ENCODE measurements at regions not wholly inside any gene's neighbourhood (a gene's known extent, or its start where the extent isn't known, plus 50 kb on each side); places are given as distances from the start of the nearest gene placed in this dataset.
"Not testable (repeated sequence)": the region's sequence is repeated elsewhere in the genome, so short reads cannot be mapped to it uniquely, and the experiment has no call there.

DNA sequence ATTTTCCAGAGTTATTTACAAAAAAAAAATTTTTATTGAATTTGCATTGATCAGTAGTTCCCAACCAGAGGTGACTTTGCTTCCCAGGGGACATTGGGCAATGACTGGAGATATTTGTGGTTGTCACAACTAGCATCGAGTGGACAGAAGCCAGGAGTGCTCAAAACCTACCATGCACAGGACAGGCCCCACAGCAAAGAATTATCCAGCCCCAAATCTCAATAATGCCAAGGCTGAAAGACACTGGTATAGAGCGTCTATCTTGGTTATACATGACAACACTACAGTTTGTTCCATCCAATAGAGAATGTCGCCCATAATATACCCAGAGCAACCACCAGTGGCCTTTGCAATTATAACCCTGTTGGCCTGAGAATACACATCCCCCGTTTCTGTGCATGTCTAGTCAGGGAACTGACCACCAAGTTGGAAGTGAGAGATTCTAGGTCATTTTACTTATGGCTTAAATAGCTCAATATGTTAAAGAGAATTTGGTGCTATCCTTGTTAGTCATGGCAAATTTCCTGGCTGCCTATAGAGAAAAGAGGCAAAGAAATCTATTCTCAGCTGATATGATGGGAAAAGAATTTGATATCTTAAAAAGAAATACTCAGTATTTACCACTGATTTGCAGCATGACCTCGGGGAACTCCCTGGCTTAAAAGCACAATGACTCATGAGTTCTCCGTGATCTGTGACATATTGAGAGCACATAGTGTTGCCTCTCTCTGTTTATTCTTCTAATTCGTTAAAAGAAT lies 76.0 kb upstream of the ADTRP start:
- DNase-seq (ENCODE audit: insufficient read length, low spot score) (no peak), FAIRE-seq (peak; percentile 64)

DNA sequence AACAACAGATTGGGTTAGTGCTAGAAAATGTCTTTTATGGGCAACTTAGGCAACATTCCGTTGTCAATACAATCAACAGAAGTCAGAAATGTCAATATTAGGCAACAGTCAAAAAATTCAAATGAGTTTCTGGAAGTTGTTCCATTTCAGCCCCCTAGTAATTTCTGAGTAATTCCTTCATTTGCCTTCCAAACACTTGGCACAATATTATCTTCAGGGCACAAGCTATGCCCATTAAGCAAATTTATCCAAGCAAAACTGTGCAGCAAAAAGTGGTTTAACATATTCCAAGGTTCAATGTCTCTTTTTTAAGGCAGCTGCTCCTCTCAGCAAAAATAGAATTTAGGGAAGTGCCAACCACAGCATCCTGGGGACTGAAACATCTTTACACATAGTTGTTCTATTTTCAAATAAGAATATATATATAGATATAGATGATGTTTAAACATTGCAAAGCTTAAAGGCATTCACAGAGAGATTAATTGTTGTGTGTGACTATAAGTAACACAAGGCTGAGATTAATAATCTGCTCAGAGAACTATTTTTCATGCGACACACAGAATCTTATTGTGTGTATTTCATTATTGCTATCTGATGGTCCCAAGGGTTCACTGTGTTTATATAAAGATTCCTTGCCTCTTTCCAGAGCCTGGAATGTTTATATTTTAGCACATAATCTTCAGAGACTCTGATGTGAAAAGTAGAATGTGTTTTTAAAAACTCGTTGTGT lies 75.2 kb upstream of the ADTRP start:
- FAIRE-seq = no peak
- DNase-seq (ENCODE audit: insufficient read length, low spot score) = no peak
- TF ChIP-seq POLR2AphosphoS5 (IDR thresholded peaks at IDR 0.05; ENCODE audit: low read depth, low read length) = no peak
- no peak for TF ChIP-seq SPI1 (IDR thresholded peaks at IDR 0.05; ENCODE audit: low read depth, low read length)
- no peak for TF ChIP-seq POLR2A (IDR thresholded peaks at IDR 0.05; ENCODE audit: low read depth, low read length)
- no peak for TF ChIP-seq POU2F2 (IDR thresholded peaks at IDR 0.05; ENCODE audit: low read depth, low read length)
- no peak for TF ChIP-seq PAX5 (IDR thresholded peaks at IDR 0.05; ENCODE audit: insufficient read depth, low read length, severe bottlenecking)
- no peak for TF ChIP-seq TAF1 (IDR thresholded peaks at IDR 0.05; ENCODE audit: low read depth, low read length)

More for the DNA sequence above, 76.0 kb upstream of the ADTRP start:
- no peak for TF ChIP-seq POLR2A (IDR thresholded peaks at IDR 0.05; ENCODE audit: low read depth, low read length)
- TF ChIP-seq PAX5 (IDR thresholded peaks at IDR 0.05; ENCODE audit: insufficient read depth, low read length, severe bottlenecking) = no peak
- no peak for TF ChIP-seq TAF1 (IDR thresholded peaks at IDR 0.05; ENCODE audit: low read depth, low read length)
- no peak for TF ChIP-seq SPI1 (IDR thresholded peaks at IDR 0.05; ENCODE audit: low read depth, low read length)
- no peak for TF ChIP-seq POU2F2 (IDR thresholded peaks at IDR 0.05; ENCODE audit: low read depth, low read length)
- no peak for TF ChIP-seq POLR2AphosphoS5 (IDR thresholded peaks at IDR 0.05; ENCODE audit: low read depth, low read length)

DNA sequence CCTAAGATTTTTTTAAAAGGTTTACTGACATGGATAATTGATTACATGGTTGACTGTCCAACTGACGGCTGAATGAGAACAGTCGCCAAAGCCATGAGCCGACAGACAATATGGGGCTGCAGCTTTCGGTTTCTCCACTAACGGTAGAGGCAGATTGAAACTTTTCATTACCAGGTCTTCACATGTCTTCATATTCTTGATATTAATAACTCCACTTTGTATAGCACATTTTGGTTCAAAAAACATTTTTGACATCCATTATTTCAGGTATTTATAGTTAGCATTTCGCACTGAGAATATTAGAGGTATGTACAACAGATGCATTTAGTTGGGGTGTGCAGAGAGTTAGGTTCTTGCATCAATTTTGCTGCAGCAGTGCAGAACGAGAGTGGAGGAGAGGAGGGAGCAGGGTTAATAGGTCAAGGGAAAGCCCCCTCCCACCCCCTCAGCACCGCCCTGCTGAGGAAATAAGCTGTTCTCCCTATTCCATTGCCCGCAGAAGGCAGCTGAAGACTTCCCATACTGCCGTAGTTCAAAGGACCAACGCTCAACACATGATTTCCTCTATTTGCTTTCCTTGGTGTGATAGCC lies 73.6 kb upstream of the ADTRP start:
- no peak for DNase-seq (ENCODE audit: insufficient read length, low spot score)
- TF ChIP-seq PAX5 (IDR thresholded peaks at IDR 0.05; ENCODE audit: insufficient read depth, low read length, severe bottlenecking) (no peak), POLR2A (IDR thresholded peaks at IDR 0.05; ENCODE audit: low read depth, low read length) (no peak), SPI1 (IDR thresholded peaks at IDR 0.05; ENCODE audit: low read depth, low read length) (no peak), TAF1 (IDR thresholded peaks at IDR 0.05; ENCODE audit: low read depth, low read length) (no peak), POU2F2 (IDR thresholded peaks at IDR 0.05; ENCODE audit: low read depth, low read length) (no peak), POLR2AphosphoS5 (IDR thresholded peaks at IDR 0.05; ENCODE audit: low read depth, low read length) (no peak)

DNA sequence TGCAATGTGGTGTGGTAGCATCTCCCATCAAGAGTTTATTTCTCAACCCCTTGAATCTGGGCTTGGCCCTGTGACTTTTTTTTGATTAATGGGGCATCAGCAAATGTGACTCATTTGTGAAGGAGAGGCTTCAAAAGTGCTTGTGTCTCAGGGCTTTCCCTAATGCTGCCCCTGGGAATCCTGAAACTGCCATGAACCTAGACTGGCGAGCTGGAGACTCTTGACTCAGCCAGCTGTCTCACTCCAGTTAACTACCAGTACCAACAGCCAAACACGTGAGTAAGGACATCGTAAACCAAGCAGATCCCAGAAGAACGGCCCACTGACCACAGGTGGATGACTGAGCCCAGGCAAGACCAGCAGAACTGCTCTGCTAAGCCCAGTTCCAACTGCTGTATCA lies 72.8 kb upstream of the ADTRP start:
- TF ChIP-seq POU2F2 (IDR thresholded peaks at IDR 0.05; ENCODE audit: low read depth, low read length) (no peak), POLR2A (IDR thresholded peaks at IDR 0.05; ENCODE audit: low read depth, low read length) (no peak), PAX5 (IDR thresholded peaks at IDR 0.05; ENCODE audit: insufficient read depth, low read length, severe bottlenecking) (no peak), POLR2AphosphoS5 (IDR thresholded peaks at IDR 0.05; ENCODE audit: low read depth, low read length) (no peak), TAF1 (IDR thresholded peaks at IDR 0.05; ENCODE audit: low read depth, low read length) (no peak), SPI1 (IDR thresholded peaks at IDR 0.05; ENCODE audit: low read depth, low read length) (no peak)
- DNase-seq (ENCODE audit: insufficient read length, low spot score) (no peak), FAIRE-seq (no peak)

More for the DNA sequence above, 73.6 kb upstream of the ADTRP start:
- no peak for FAIRE-seq

DNA sequence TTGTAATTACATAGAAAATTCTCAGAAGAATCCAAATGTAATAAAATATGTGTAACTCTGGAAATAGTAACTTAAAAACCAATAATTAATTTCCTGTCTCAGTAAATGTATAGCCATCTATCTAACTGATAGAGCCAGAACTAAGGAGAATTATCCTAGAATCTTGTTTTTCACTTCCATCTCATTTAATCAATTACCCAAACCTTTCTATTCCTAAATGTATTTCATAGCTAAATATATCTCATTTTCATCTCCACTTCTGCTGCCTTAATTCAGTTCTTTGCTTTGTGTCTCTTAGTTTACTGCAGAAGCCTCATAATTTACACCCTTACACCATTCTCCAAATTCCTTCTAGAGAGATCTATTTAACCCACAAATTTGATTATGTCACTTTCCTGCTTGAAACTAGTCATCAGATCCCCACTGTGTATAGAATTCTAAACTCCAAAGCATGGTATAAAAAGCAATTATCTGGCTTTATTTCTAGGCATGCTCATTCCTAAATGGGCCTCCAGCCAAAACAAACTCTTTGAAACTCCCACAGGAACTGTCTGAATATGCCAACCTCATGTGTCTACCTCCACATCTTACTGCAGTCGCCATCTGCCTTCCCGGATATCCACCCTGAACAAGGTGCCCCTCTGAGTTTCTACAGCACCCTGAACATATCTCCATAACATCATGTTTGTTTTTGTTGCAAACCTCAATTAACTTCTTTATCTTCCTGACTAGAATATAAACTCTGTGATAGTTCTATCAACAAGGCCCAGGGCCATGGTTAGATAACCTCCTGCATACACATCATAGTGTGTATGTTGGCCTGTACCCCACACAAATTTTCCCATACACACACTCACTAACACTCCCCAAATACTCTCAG lies 70.5 kb upstream of the ADTRP start:
- FAIRE-seq (no peak), DNase-seq (ENCODE audit: insufficient read length, low spot score) (no peak)
- TF ChIP-seq PAX5 (IDR thresholded peaks at IDR 0.05; ENCODE audit: insufficient read depth, low read length, severe bottlenecking) = no peak
- TF ChIP-seq TAF1 (IDR thresholded peaks at IDR 0.05; ENCODE audit: low read depth, low read length) = no peak
- TF ChIP-seq POLR2AphosphoS5 (IDR thresholded peaks at IDR 0.05; ENCODE audit: low read depth, low read length) = no peak
- TF ChIP-seq POLR2A (IDR thresholded peaks at IDR 0.05; ENCODE audit: low read depth, low read length) = no peak
- no peak for TF ChIP-seq POU2F2 (IDR thresholded peaks at IDR 0.05; ENCODE audit: low read depth, low read length)
- no peak for TF ChIP-seq SPI1 (IDR thresholded peaks at IDR 0.05; ENCODE audit: low read depth, low read length)

DNA sequence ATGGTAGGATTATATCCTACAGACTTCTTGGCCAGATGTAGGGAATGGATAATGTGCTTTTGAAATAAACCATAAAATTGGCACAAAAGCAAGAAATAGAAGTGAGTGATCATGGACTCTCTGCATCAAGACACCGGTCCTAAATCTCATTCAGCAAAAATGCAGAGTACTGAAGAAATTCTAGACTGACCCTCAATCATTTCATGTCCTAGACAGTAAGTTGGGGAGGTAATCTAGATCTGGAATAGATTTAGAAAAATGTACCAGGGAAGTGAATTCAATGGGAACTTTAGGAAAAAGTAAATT lies 69.7 kb upstream of the ADTRP start:
- DNase-seq (ENCODE audit: insufficient read length, low spot score) = no peak
- no peak for TF ChIP-seq TAF1 (IDR thresholded peaks at IDR 0.05; ENCODE audit: low read depth, low read length)
- no peak for TF ChIP-seq POU2F2 (IDR thresholded peaks at IDR 0.05; ENCODE audit: low read depth, low read length)
- TF ChIP-seq POLR2AphosphoS5 (IDR thresholded peaks at IDR 0.05; ENCODE audit: low read depth, low read length) = no peak
- no peak for TF ChIP-seq POLR2A (IDR thresholded peaks at IDR 0.05; ENCODE audit: low read depth, low read length)
- no peak for TF ChIP-seq SPI1 (IDR thresholded peaks at IDR 0.05; ENCODE audit: low read depth, low read length)
- no peak for TF ChIP-seq PAX5 (IDR thresholded peaks at IDR 0.05; ENCODE audit: insufficient read depth, low read length, severe bottlenecking)
- FAIRE-seq = no peak

DNA sequence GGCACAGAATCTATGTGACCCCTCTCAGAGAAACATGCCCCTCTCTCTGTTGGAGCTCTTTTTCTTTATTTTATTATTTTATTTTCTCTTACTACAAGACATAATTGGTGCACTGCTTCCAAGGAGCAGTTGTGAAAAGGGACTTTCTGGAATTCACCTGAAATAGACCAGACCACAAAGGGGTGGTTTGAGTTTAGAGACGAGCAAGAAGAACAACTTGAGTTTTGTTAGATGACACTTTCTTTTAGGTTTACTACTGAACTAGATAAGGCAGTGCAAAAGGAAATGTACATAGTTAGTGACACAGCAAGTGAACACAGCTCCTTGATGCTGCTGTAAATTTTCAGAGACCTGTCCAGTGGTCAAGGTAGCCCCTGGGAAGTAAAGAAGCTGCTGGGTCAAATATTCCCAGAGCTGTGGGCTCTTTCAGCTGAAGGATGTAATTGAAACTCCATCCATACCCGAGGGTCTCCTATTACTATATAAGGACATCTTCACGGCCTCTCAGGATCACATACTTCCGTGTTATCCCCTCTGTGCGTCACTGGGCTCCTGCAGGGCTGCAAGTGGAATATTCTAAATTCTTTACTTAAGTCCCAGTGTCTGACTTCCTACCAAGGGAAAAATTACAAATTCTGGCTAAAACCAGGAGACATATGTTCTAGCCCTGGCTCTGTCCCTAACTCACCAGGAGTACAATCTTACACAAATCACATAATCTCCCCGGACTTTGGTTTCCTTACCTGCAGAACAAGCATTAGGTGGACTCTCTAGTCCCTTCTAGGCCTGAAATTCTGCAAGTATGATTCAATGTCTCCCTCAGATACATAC lies 69.1 kb upstream of the ADTRP start:
- DNase-seq (ENCODE audit: insufficient read length, low spot score) (no peak), FAIRE-seq (no peak)
- TF ChIP-seq SPI1 (IDR thresholded peaks at IDR 0.05; ENCODE audit: low read depth, low read length) (no peak), TAF1 (IDR thresholded peaks at IDR 0.05; ENCODE audit: low read depth, low read length) (no peak), POLR2AphosphoS5 (IDR thresholded peaks at IDR 0.05; ENCODE audit: low read depth, low read length) (no peak), POLR2A (IDR thresholded peaks at IDR 0.05; ENCODE audit: low read depth, low read length) (no peak), POU2F2 (IDR thresholded peaks at IDR 0.05; ENCODE audit: low read depth, low read length) (no peak)

DNA sequence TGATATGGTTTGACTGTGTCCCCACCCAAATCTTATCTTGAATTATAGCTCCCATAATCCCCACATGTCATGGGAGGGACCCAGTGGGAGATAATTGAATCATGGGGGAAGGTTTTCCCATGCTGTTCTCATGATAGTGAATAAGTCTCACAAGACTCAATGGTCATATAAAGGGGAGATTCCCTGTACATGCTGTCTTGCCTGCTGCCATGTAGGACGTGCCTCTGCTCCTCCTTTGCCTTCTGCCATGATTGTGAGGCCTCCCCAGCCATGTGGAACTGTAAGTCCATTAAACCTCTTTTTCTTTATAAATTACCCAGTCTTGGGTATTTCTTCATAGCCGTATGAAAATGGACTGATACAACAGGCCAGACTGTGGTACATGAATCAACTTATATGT lies 68.5 kb upstream of the ADTRP start:
- not testable (repeated sequence) for DNase-seq (ENCODE audit: insufficient read length, low spot score); FAIRE-seq

All from GM12891 (cell line).